IMR-90 (cell line): ENCODE measurements at regions not wholly inside any gene's neighbourhood (a gene's known extent, or its start where the extent isn't known, plus 50 kb on each side); places are given as distances from the start of the nearest gene placed in this dataset.

Source experiments
- ATAC-seq: fragments of 200-7000 bp; cut with Tn5 transposase; 2 replicates; pipeline ENCODE4 v1.9.1; 2020; ENCODE audit warnings: low read depth, mild to moderate bottlenecking, moderate library complexity
- BruUV-seq: library from RNA; stranded (reverse); fragments of 400-500 nt; replicated peaks from 2 replicates; lab custom pipeline; 2021; lab: Mats Ljungman, UMichigan
- CTCF ChIA-PET: fragments of 300-600 bp; formaldehyde crosslinking; extraction: SDS; loops from one replicate; lab custom pipeline; 2021; ENCODE audit warnings: antibody characterized with exemption; lab: Yijun Ruan, JAX
- POLR2A ChIA-PET: fragments of 300-600 bp; sonication (Branson Sonifier 250); formaldehyde crosslinking; loops from one replicate; lab custom pipeline; 2022; ENCODE audit warnings: antibody characterized with exemption; ENCODE audit not compliant: unreplicated experiment; lab: Charles Lee
- DNase-seq: peaks from one replicate; pipeline ENCODE4 v3.0.0; 2013
- H2AFZ ChIP-seq: replicated peaks from 2 replicates; pipeline ENCODE3; 2013; ENCODE audit warnings: low read length, mild to moderate bottlenecking; ENCODE audit not compliant: poor library complexity
- H2AK5ac ChIP-seq: 2 replicates; pipeline ENCODE4 v1.6.1; 2013; ENCODE audit warnings: low read depth, low read length, inconsistent platforms
- H2AK9ac ChIP-seq: replicated peaks from 2 replicates; pipeline ENCODE3; 2013; ENCODE audit warnings: mild to moderate bottlenecking, low read depth, low read length, moderate library complexity; ENCODE audit not compliant: poor library complexity
- H2BK120ac ChIP-seq: 2 replicates; pipeline ENCODE4 v1.6.1; 2013; ENCODE audit warnings: low read depth, low read length, inconsistent platforms
- H2BK15ac ChIP-seq: 3 replicates; pipeline ENCODE4 v1.6.1; 2013; ENCODE audit warnings: low read depth, low read length, inconsistent platforms
- H2BK20ac ChIP-seq: 2 replicates; pipeline ENCODE4 v1.6.1; 2013; ENCODE audit warnings: low read depth, mild to moderate bottlenecking, inconsistent platforms, low read length, moderate library complexity
- H2BK5ac ChIP-seq: 2 replicates; pipeline ENCODE4 v1.6.1; 2013; ENCODE audit warnings: mild to moderate bottlenecking, low read depth, low read length, inconsistent platforms; ENCODE audit not compliant: poor library complexity, severe bottlenecking
- H3K14ac ChIP-seq: replicated peaks from 2 replicates; pipeline ENCODE4 v1.6.1; 2013; ENCODE audit warnings: low read depth, low read length, inconsistent platforms
- H3K18ac ChIP-seq: 2 replicates; pipeline ENCODE4 v1.6.1; 2013; ENCODE audit warnings: low read depth, low read length, control low read depth
- H3K23ac ChIP-seq: 2 replicates; pipeline ENCODE4 v1.6.1; 2013; ENCODE audit warnings: low read depth, low read length, inconsistent platforms
- H3K27ac ChIP-seq: 2 replicates; pipeline ENCODE4 v1.5.1; 2013; ENCODE audit warnings: mild to moderate bottlenecking, control low read depth, low read length; ENCODE audit not compliant: insufficient read depth
- H3K27me3 ChIP-seq: 2 replicates; pipeline ENCODE4 v1.6.1; 2013; ENCODE audit warnings: low read length; ENCODE audit not compliant: control insufficient read depth, insufficient read depth
- H3K36me3 ChIP-seq: 2 replicates; pipeline ENCODE4 v1.6.1; 2013; ENCODE audit warnings: low read length, mixed read lengths; ENCODE audit not compliant: control insufficient read depth, insufficient read depth
- H3K4ac ChIP-seq: 2 replicates; pipeline ENCODE4 v1.6.1; 2013; ENCODE audit warnings: low read depth, low read length, inconsistent platforms
- H3K4me1 ChIP-seq: 2 replicates; pipeline ENCODE4 v1.6.1; 2013; ENCODE audit warnings: low read length, mixed read lengths; ENCODE audit not compliant: control insufficient read depth, insufficient read depth
- H3K4me2 ChIP-seq: 2 replicates; pipeline ENCODE4 v1.6.1; 2013; ENCODE audit warnings: low read depth, mild to moderate bottlenecking, control low read depth, low read length, moderate library complexity
- H3K4me3 ChIP-seq: 2 replicates; pipeline ENCODE4 v1.5.1; 2013; ENCODE audit warnings: low read depth, mild to moderate bottlenecking, control low read depth, low read length, moderate library complexity; ENCODE audit not compliant: insufficient read depth
- H3K56ac ChIP-seq: 2 replicates; pipeline ENCODE4 v1.6.1; 2013; ENCODE audit warnings: low read length, inconsistent platforms; ENCODE audit not compliant: insufficient read depth; ENCODE audit errors: extremely low read depth
- H3K79me1 ChIP-seq, 2 experiments: 2 replicates each; pipeline ENCODE4 v1.6.1; 2013; ENCODE audit warnings: low read length in 2 of 2, inconsistent platforms in 1 of 2, low read depth in 1 of 2
- H3K9ac ChIP-seq: 2 replicates; pipeline ENCODE4 v1.6.1; 2013; ENCODE audit warnings: low read depth, low read length, control low read depth
- H3K9me1 ChIP-seq: 2 replicates; pipeline ENCODE4 v1.6.1; 2013; ENCODE audit warnings: low read length, inconsistent platforms; ENCODE audit not compliant: insufficient read depth
- H3K9me3 ChIP-seq: 2 replicates; pipeline ENCODE4 v1.6.1; 2013; ENCODE audit warnings: low read length; ENCODE audit not compliant: control insufficient read depth, insufficient read depth
- H4K20me1 ChIP-seq: 2 replicates; pipeline ENCODE4 v1.6.1; 2013; ENCODE audit warnings: low read length, inconsistent platforms; ENCODE audit not compliant: insufficient read depth
- H4K5ac ChIP-seq: 2 replicates; pipeline ENCODE4 v1.6.1; 2013; ENCODE audit warnings: mild to moderate bottlenecking, low read depth, low read length, control low read depth
- H4K8ac ChIP-seq, 2 experiments: 2 replicates each; pipeline ENCODE4 v1.6.1; 2013; ENCODE audit warnings: low read depth in 2 of 2, low read length in 2 of 2, control low read depth in 1 of 2, inconsistent platforms in 1 of 2
- H4K91ac ChIP-seq: 2 replicates; pipeline ENCODE4 v1.6.1; 2013; ENCODE audit warnings: low read depth, low read length, inconsistent platforms; ENCODE audit not compliant: insufficient read depth
- BHLHE40 ChIP-seq: fragments of 150-350 bp; IDR thresholded peaks from 2 replicates; pipeline ENCODE4 v1.6.1; 2016; ENCODE audit warnings: mild to moderate bottlenecking, low read depth, low read length
- CHD1 ChIP-seq: IDR thresholded peaks from 2 replicates; pipeline ENCODE4 v1.6.1; 2012; ENCODE audit warnings: low read depth, low read length, improper control_type of control experiment
- CTCF ChIP-seq: conservative IDR thresholded peaks from 2 replicates; pipeline ENCODE4 v1.5.1; 2012; ENCODE audit warnings: mild to moderate bottlenecking, low read depth, low read length, improper control_type of control experiment
- ELK1 ChIP-seq: fragments of 150-350 bp; IDR thresholded peaks from 2 replicates; pipeline ENCODE4 v1.6.1; 2016; ENCODE audit warnings: low read depth, mild to moderate bottlenecking, low read length, moderate library complexity, borderline replicate concordance
- FOS ChIP-seq: fragments of 150-350 bp; IDR thresholded peaks from 2 replicates; pipeline ENCODE4 v1.6.1; 2016; ENCODE audit warnings: low read depth, low read length
- MAFK ChIP-seq: IDR thresholded peaks from 2 replicates; pipeline ENCODE4 v1.6.1; 2012; ENCODE audit warnings: low read depth, low read length, improper control_type of control experiment
- MAZ ChIP-seq: IDR thresholded peaks from 2 replicates; pipeline ENCODE4 v1.6.1; 2012; ENCODE audit warnings: low read depth, mild to moderate bottlenecking, low read length, improper control_type of control experiment, moderate library complexity, borderline replicate concordance
- MXI1 ChIP-seq: IDR thresholded peaks from 2 replicates; pipeline ENCODE4 v1.6.1; 2012; ENCODE audit warnings: low read depth, mild to moderate bottlenecking, low read length, moderate library complexity, borderline replicate concordance
- NFE2L2 ChIP-seq: fragments of 150-350 bp; IDR thresholded peaks from 2 replicates; pipeline ENCODE4 v1.6.1; 2016; ENCODE audit warnings: low read depth, mild to moderate bottlenecking, low read length
- RAD21 ChIP-seq: IDR thresholded peaks from 2 replicates; pipeline ENCODE4 v1.6.1; 2012; ENCODE audit warnings: low read length, improper control_type of control experiment
- RCOR1 ChIP-seq: IDR thresholded peaks from 2 replicates; pipeline ENCODE4 v1.6.1; 2012; ENCODE audit warnings: mild to moderate bottlenecking, low read length, improper control_type of control experiment; ENCODE audit not compliant: insufficient replicate concordance
- RFX5 ChIP-seq: IDR thresholded peaks from 2 replicates; pipeline ENCODE4 v1.8.0; 2012; ENCODE audit warnings: low read depth, mild to moderate bottlenecking, low read length, moderate library complexity
- USF2 ChIP-seq: fragments of 150-350 bp; IDR thresholded peaks from 2 replicates; pipeline ENCODE4 v1.6.1; 2017; ENCODE audit warnings: mild to moderate bottlenecking, antibody characterized with exemption, low read length, low read depth
- WGBS, 2 experiments: methylation state at CpG; one replicate each; pipeline versions ENCODE4 v1.1.5 to v1.1.7; 2013; ENCODE audit warnings: missing lambda C conversion rate in 2 of 2; ENCODE audit not compliant: insufficient read length in 1 of 2; ENCODE audit errors: extremely low coverage in 2 of 2; 5-methylcytosine and 5-hydroxymethylcytosine counted together
- dilution Hi-C: fragments of 300-500 bp; cut with HindIII; formaldehyde crosslinking; loops from one replicate; pipeline ENCODE4 v1.14.3; 2018; ENCODE audit warnings: low sequenced_read_pairs; ENCODE audit not compliant: unreplicated experiment
- in situ Hi-C: fragments of 300-500 bp; cut with MboI; formaldehyde crosslinking; loops from 3 replicates; pipeline ENCODE4 v1.14.3; 2019; ENCODE audit warnings: low sequenced_read_pairs, inconsistent platforms, mixed read lengths
- intact Hi-C: fragments of 100-400 bp; cut with micrococcal nuclease; formaldehyde crosslinking; loops from 2 replicates; pipeline ENCODE4 v1.10.0; 2022

GRCh38 chr1:229107304-229107815 is 163.6 kb upstream of the RAB4A start:
- no peak for DNase-seq
- H2BK20ac ChIP-seq: no peak overlapping the region
- no peak overlapping the region for H3K23ac ChIP-seq
- H3K9me3 ChIP-seq: peaks cover 3% of the 10 kb centered on the region; the same call in 1 of the 2 replicates
- H2BK120ac ChIP-seq: no peak overlapping the region
- no peaks in the 10 kb centered on the region for H4K20me1 ChIP-seq
- no peak overlapping the region for H3K56ac ChIP-seq
- H2BK5ac ChIP-seq: no peak overlapping the region
- H3K36me3 ChIP-seq: no peaks in the 10 kb centered on the region
- no peak overlapping the region for H3K14ac ChIP-seq
- no peak overlapping the region for H3K18ac ChIP-seq
- no TSS peak for BruUV-seq
- H3K4ac ChIP-seq: no peak overlapping the region
- no peak overlapping the region for H3K4me2 ChIP-seq
- H4K8ac ChIP-seq: no peak overlapping the region
- intact Hi-C loops (no loop called here), dilution Hi-C loops (no loop called here), in situ Hi-C loops (no loop called here)
- no peaks in the 10 kb centered on the region for H3K79me1 ChIP-seq
- H4K5ac ChIP-seq: no peak overlapping the region
- H3K27me3 ChIP-seq: peaks cover 44% of the 10 kb centered on the region; the same call in 1 of the 2 replicates
- no peak overlapping the region for H2AK9ac ChIP-seq
- WGBS, 2 experiments: no CpG with 5 or more reads among the region's 6 CpGs
- no peak overlapping the region for H2AFZ ChIP-seq
- H4K91ac ChIP-seq: no peak overlapping the region
- no peak overlapping the region for H3K4me3 ChIP-seq
- POLR2A ChIA-PET: no interaction called here
- CTCF ChIA-PET: interaction anchor here (0.7 kb wide), 1 partner anchor 15 kb away, joined by 3 read pairs; no protein-coding TSS in a partner anchor
- TF ChIP-seq RFX5: no peak
- TF ChIP-seq CTCF: no peak
- no peak for TF ChIP-seq MAFK
- TF ChIP-seq BHLHE40: no peak
- TF ChIP-seq MXI1: no peak
- TF ChIP-seq ELK1: no peak
- TF ChIP-seq CHD1: no peak
- TF ChIP-seq NFE2L2: no peak
- no peak for TF ChIP-seq MAZ
- no peak for TF ChIP-seq RAD21
- no peak for TF ChIP-seq RCOR1
- TF ChIP-seq FOS: no peak
- TF ChIP-seq USF2: no peak
- ATAC-seq: no peak
- H3K9ac ChIP-seq: no peak overlapping the region
- H2AK5ac ChIP-seq: no peak overlapping the region
- H3K9me1 ChIP-seq: no peaks in the 10 kb centered on the region
- H2BK15ac ChIP-seq: no peak overlapping the region
- no peak overlapping the region for H3K27ac ChIP-seq
- peaks cover 2% of the 10 kb centered on the region; the same call in 1 of the 2 replicates for H3K4me1 ChIP-seq
